K562 (cell line): ENCODE measurements at regions not wholly inside any gene's neighbourhood (a gene's known extent, or its start where the extent isn't known, plus 50 kb on each side); places are given as distances from the start of the nearest gene placed in this dataset.

ENCODE experiments used
- ATAC-seq: fragments of 200-7000 bp; cut with Tn5 transposase; 3 replicates; pipeline ENCODE4 v1.9.1; 2020; ENCODE audit warnings: moderate library complexity
- BruUV-seq: library from RNA; stranded (reverse); fragments of 400-500 nt; replicated peaks from 2 replicates; lab custom pipeline; 2021; lab: Mats Ljungman, UMichigan
- CTCF ChIA-PET: fragments of 300-600 bp; formaldehyde crosslinking; extraction: SDS; loops from one replicate; lab custom pipeline; 2021; ENCODE audit warnings: low intra/inter-chr PET ratio; lab: Yijun Ruan, JAX
- POLR2A ChIA-PET: fragments of 300-600, 350-650 bp; sonication (Branson Sonifier 250); formaldehyde crosslinking; extraction: SDS; loops from one replicate; lab custom pipeline; 2021; ENCODE audit warnings: antibody characterized with exemption, inconsistent platforms; lab: Yijun Ruan, JAX
- DNase-seq, 4 experiments: peaks; one replicate each; pipeline versions ENCODE4 v3.0.0 to v3.0.0-alpha.2; 2011 to 2018; ENCODE audit warnings: low spot score in 3 of 4, mixed read lengths in 3 of 4; ENCODE audit errors: extremely low read depth in 1 of 4
- FAIRE-seq: peaks from 2 replicates; lab custom pipeline; 2011; peaks lifted over from hg19 to GRCh38; lab: Jason Lieb, UNC
- H2AFZ ChIP-seq: 2 replicates; pipeline ENCODE4 v1.6.0; 2011; ENCODE audit warnings: low read depth, low read length, control low read depth, inconsistent platforms
- H3K27ac ChIP-seq: fragments of 200-600 bp; 3 replicates; pipeline ENCODE4 v1.8.0; 2011; ENCODE audit warnings: low read depth, mild to moderate bottlenecking, control low read depth, inconsistent platforms, low read length, moderate library complexity, mixed read lengths; ENCODE audit errors: extremely low read depth
- H3K27me3 ChIP-seq, 2 experiments: fragments of 300-600 bp in 1 of 2; 2 replicates in 1 of 2; 3 replicates in 1 of 2; pipeline versions ENCODE4 v1.6.0 to v1.8.0; 2011; ENCODE audit warnings: inconsistent platforms in 2 of 2, low read length in 2 of 2, mild to moderate bottlenecking in 1 of 2, mixed read lengths in 1 of 2, moderate library complexity in 1 of 2; ENCODE audit not compliant: control insufficient read depth in 2 of 2, insufficient read depth in 2 of 2
- H3K36me3 ChIP-seq: fragments of 300-600 bp; 3 replicates; pipeline ENCODE4 v1.8.0; 2011; ENCODE audit warnings: mild to moderate bottlenecking, low read length, inconsistent platforms; ENCODE audit not compliant: control insufficient read depth, insufficient read depth
- H3K4me1 ChIP-seq, 2 experiments: fragments of 200-600 bp in 1 of 2; replicated peaks in 1 of 2; 2 replicates in 1 of 2; 3 replicates in 1 of 2; pipeline versions ENCODE4 v1.5.1 to v1.8.0; 2011; ENCODE audit warnings: inconsistent platforms in 2 of 2, low read length in 2 of 2, mild to moderate bottlenecking in 1 of 2, mixed read lengths in 1 of 2, moderate library complexity in 1 of 2; ENCODE audit not compliant: control insufficient read depth in 2 of 2, insufficient read depth in 2 of 2
- H3K4me2 ChIP-seq: 2 replicates; pipeline ENCODE4 v1.6.1; 2011; ENCODE audit warnings: low read length, control low read depth, inconsistent platforms, mixed read lengths; ENCODE audit not compliant: insufficient read depth
- H3K4me3 ChIP-seq: fragments of 200-600 bp; sonication (generic), shearing (Covaris generic); 2 replicates; pipeline ENCODE4 v1.5.1; 2016; ENCODE audit warnings: control low read depth, inconsistent platforms
- H3K79me2 ChIP-seq: fragments of 200-600 bp; 3 replicates; pipeline ENCODE4 v1.8.0; 2011; ENCODE audit warnings: low read length, inconsistent platforms; ENCODE audit not compliant: control insufficient read depth, insufficient read depth
- H3K9ac ChIP-seq, 2 experiments: 2 replicates each; pipeline versions ENCODE4 v1.6.0 to v1.6.1; 2011; ENCODE audit warnings: low read depth in 2 of 2, low read length in 2 of 2, control low read depth in 1 of 2, inconsistent platforms in 1 of 2, mild to moderate bottlenecking in 1 of 2, mixed read lengths in 1 of 2; ENCODE audit not compliant: insufficient read depth in 1 of 2
- H3K9me1 ChIP-seq: one replicate; pipeline ENCODE4 v1.6.0; 2011; ENCODE audit warnings: inconsistent platforms, mild to moderate bottlenecking, low read length, moderate library complexity; ENCODE audit not compliant: control insufficient read depth, insufficient read depth
- H3K9me3 ChIP-seq: replicated peaks from 2 replicates; pipeline ENCODE4 v1.5.1; 2011; ENCODE audit warnings: low read depth, low read length, inconsistent platforms; ENCODE audit not compliant: control insufficient read depth, insufficient read depth
- H4K20me1 ChIP-seq: replicated peaks from 2 replicates; pipeline ENCODE4 v1.6.1; 2011; ENCODE audit warnings: low read length, inconsistent platforms, mixed read lengths; ENCODE audit not compliant: control insufficient read depth, insufficient read depth
- DDX20 ChIP-seq: fragments of 450-650 bp; IDR thresholded peaks from 2 replicates; pipeline ENCODE4 v1.6.1; 2016; ENCODE audit warnings: missing genetic modification characterization, low read depth, mild to moderate bottlenecking, missing compliant biosample characterization, moderate library complexity
- FOXK1 ChIP-seq: sonication (generic); formaldehyde crosslinking; IDR thresholded peaks from 2 replicates; pipeline ENCODE4 v1.8.0; 2022; ENCODE audit warnings: missing genetic modification reagents, mild to moderate bottlenecking, borderline replicate concordance
- GABPA ChIP-seq: fragments of 200-800 bp; sonication (Bioruptor generic); conservative IDR thresholded peaks from 2 replicates; pipeline ENCODE4 v1.6.1; 2016; ENCODE audit warnings: low read depth, missing genetic modification characterization, missing compliant biosample characterization
- KAT7 ChIP-seq: sonication (generic); formaldehyde crosslinking; IDR thresholded peaks from 2 replicates; pipeline ENCODE4 v1.8.0; 2022; ENCODE audit warnings: missing genetic modification reagents, mild to moderate bottlenecking, borderline replicate concordance
- KLF13 ChIP-seq: fragments of 450-650 bp; IDR thresholded peaks from 2 replicates; pipeline ENCODE4 v1.6.1; 2016; ENCODE audit warnings: missing genetic modification characterization, low read depth, mild to moderate bottlenecking, missing compliant biosample characterization, moderate library complexity, borderline replicate concordance
- MEIS2 ChIP-seq: fragments of 450-650 bp; IDR thresholded peaks from 2 replicates; pipeline ENCODE4 v1.6.1; 2014; ENCODE audit warnings: mild to moderate bottlenecking; ENCODE audit not compliant: partially characterized antibody
- MYC ChIP-seq, 2 experiments: fragments of 250-450 bp in 1 of 2; sonication (Bioruptor Pico) in 1 of 2; IDR thresholded peaks; 2 replicates each; pipeline versions ENCODE4 v1.5.1 to v1.6.1; 2012 to 2021; ENCODE audit warnings: low read depth in 2 of 2, borderline replicate concordance in 1 of 2, improper control_type of control experiment in 1 of 2, low read length in 1 of 2, mild to moderate bottlenecking in 1 of 2, moderate library complexity in 1 of 2
- RBM15 ChIP-seq: fragments of 200-400 bp; formaldehyde crosslinking; IDR thresholded peaks from 2 replicates; pipeline ENCODE4 v1.6.1; 2018; ENCODE audit warnings: mild to moderate bottlenecking, low read length, moderate library complexity; ENCODE audit not compliant: insufficient read depth
- SAFB ChIP-seq: fragments of 200-400 bp; formaldehyde crosslinking; IDR thresholded peaks from 2 replicates; pipeline ENCODE4 v1.6.1; 2017; ENCODE audit warnings: low read depth, low read length, borderline replicate concordance
- SMC3 ChIP-seq: conservative IDR thresholded peaks from 2 replicates; pipeline ENCODE4 v1.6.1; 2011; ENCODE audit warnings: low read depth, low read length, improper control_type of control experiment; ENCODE audit not compliant: insufficient read depth
- SNRNP70 ChIP-seq: fragments of 200-400 bp; formaldehyde crosslinking; optimal IDR thresholded peaks from 2 replicates; pipeline ENCODE3; 2017; ENCODE audit warnings: low read depth, low read length
- STAG1 ChIP-seq: sonication (generic); formaldehyde crosslinking; IDR thresholded peaks from 2 replicates; pipeline ENCODE4 v1.5.0; 2020; ENCODE audit warnings: missing genetic modification reagents, borderline replicate concordance
- ZC3H4 ChIP-seq: sonication (generic); formaldehyde crosslinking; IDR thresholded peaks from 2 replicates; pipeline ENCODE4 v1.9.0; 2021; ENCODE audit warnings: missing genetic modification reagents, borderline replicate concordance
- ZNF174 ChIP-seq: fragments of 250-450 bp; sonication (Bioruptor Pico); IDR thresholded peaks from 2 replicates; pipeline ENCODE4 v1.4.0; 2020; ENCODE audit warnings: mild to moderate bottlenecking
- WGBS: fragments of 100-300 bp; shearing (Covaris generic); methylation state at CpG from one replicate; pipeline ENCODE4 v1.1.6; 2016; ENCODE audit warnings: low coverage, mixed read lengths; ENCODE audit not compliant: insufficient coverage; ENCODE audit errors: missing lambda C conversion rate; 5-methylcytosine and 5-hydroxymethylcytosine counted together
- in situ Hi-C: fragments of 300-500 bp; cut with MboI; formaldehyde crosslinking; loops from 4 replicates; pipeline ENCODE4 v1.15.0; 2018; ENCODE audit warnings: inconsistent platforms, mixed read lengths
- intact Hi-C: fragments of 100-400 bp; cut with micrococcal nuclease; formaldehyde crosslinking; loops from 2 replicates; pipeline ENCODE4 v1.14.2; 2022
- TF ChIP-seq, protein P1 (sequence below): sonication (generic); formaldehyde crosslinking; IDR thresholded peaks from 2 replicates; pipeline ENCODE4 v1.8.0; 2022; ENCODE audit warnings: mild to moderate bottlenecking, low read depth, missing genetic modification reagents
- TF ChIP-seq, protein P2 (sequence below): sonication (generic); formaldehyde crosslinking; IDR thresholded peaks from 2 replicates; pipeline ENCODE4 v1.4.0; 2020; ENCODE audit warnings: mild to moderate bottlenecking, missing genetic modification reagents
- TF ChIP-seq, protein P3 (sequence below): fragments of 450-650 bp; formaldehyde crosslinking; IDR thresholded peaks from 2 replicates; pipeline ENCODE4 v1.4.0; 2020; ENCODE audit warnings: mild to moderate bottlenecking, moderate library complexity

DNA sequence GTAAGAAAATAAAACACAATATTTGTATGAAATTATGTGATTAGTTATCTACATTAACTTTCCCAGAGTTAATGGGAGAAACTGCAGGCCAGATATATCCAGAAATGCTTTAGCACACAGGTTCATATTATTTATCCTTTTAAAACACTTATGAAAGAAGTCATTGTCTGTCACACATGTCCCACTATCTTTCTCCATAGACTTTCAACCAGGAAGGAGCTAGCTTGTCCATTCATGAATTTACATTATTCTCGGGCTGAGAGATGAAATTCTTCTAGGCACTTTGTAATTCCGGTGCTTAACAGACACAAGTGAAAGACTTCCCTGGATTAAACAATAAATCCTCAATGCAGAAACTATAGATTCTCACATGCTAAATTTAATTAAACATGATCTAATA is 1043.2 kb downstream of the CDH9 start:
- WGBS = 0% methylated on average over 2 of the region's 2 CpGs
- no peak for TF ChIP-seq KLF13 (tag)
- TF ChIP-seq STAG1 (CRISPR knock-in tag) = no peak
- no peak for TF ChIP-seq MEIS2
- TF ChIP-seq, protein P1, sequence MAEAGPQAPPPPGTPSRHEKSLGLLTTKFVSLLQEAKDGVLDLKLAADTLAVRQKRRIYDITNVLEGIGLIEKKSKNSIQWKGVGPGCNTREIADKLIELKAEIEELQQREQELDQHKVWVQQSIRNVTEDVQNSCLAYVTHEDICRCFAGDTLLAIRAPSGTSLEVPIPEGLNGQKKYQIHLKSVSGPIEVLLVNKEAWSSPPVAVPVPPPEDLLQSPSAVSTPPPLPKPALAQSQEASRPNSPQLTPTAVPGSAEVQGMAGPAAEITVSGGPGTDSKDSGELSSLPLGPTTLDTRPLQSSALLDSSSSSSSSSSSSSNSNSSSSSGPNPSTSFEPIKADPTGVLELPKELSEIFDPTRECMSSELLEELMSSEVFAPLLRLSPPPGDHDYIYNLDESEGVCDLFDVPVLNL (CRISPR knock-in tag) = no peak
- no peak for TF ChIP-seq GABPA (tag)
- TF ChIP-seq MYC (IDR thresholded peaks at IDR 0.05; ENCODE audit: low read depth, low read length) = no peak
- no peak for TF ChIP-seq MYC (CRISPR knock-in tag; IDR thresholded peaks at IDR 0.05; ENCODE audit: borderline replicate concordance, low read depth)
- no peak for TF ChIP-seq ZC3H4 (CRISPR knock-in tag)
- TF ChIP-seq, protein P2, sequence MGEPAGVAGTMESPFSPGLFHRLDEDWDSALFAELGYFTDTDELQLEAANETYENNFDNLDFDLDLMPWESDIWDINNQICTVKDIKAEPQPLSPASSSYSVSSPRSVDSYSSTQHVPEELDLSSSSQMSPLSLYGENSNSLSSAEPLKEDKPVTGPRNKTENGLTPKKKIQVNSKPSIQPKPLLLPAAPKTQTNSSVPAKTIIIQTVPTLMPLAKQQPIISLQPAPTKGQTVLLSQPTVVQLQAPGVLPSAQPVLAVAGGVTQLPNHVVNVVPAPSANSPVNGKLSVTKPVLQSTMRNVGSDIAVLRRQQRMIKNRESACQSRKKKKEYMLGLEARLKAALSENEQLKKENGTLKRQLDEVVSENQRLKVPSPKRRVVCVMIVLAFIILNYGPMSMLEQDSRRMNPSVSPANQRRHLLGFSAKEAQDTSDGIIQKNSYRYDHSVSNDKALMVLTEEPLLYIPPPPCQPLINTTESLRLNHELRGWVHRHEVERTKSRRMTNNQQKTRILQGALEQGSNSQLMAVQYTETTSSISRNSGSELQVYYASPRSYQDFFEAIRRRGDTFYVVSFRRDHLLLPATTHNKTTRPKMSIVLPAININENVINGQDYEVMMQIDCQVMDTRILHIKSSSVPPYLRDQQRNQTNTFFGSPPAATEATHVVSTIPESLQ = no peak
- TF ChIP-seq, protein P3, sequence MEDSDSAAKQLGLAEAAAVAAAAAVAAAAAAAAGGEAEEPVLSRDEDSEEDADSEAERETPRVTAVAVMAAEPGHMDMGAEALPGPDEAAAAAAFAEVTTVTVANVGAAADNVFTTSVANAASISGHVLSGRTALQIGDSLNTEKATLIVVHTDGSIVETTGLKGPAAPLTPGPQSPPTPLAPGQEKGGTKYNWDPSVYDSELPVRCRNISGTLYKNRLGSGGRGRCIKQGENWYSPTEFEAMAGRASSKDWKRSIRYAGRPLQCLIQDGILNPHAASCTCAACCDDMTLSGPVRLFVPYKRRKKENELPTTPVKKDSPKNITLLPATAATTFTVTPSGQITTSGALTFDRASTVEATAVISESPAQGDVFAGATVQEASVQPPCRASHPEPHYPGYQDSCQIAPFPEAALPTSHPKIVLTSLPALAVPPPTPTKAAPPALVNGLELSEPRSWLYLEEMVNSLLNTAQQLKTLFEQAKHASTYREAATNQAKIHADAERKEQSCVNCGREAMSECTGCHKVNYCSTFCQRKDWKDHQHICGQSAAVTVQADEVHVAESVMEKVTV (CRISPR knock-in tag) = no peak
- no peak for TF ChIP-seq FOXK1
- TF ChIP-seq DDX20 = no peak
- no peak for TF ChIP-seq SAFB
- no peak for TF ChIP-seq ZNF174 (CRISPR knock-in tag)
- no peak for TF ChIP-seq SNRNP70
- no peak for TF ChIP-seq RBM15
- TF ChIP-seq KAT7 (CRISPR knock-in tag) = no peak
- no peak for TF ChIP-seq SMC3

More for the DNA sequence above, 1043.2 kb downstream of the CDH9 start:
- Histone ChIP-seq H3K4me3 (no peak overlapping the region), H2AFZ (no peak overlapping the region), H3K79me2 (no peaks in the 10 kb centered on the region), H3K9ac (no peak overlapping the region), H3K27ac (no peak overlapping the region), H4K20me1 (no peaks in the 10 kb centered on the region), H3K4me1 (no peaks in the 10 kb centered on the region), H3K9me1 (no peaks in the 10 kb centered on the region), H3K27me3 (no peaks in the 10 kb centered on the region), H3K4me2 (no peak overlapping the region), H3K36me3 (no peaks in the 10 kb centered on the region), H3K9me3 (no peaks in the 10 kb centered on the region)
- BruUV-seq = no TSS peak
- in situ Hi-C loops = no loop called here
- ChIA-PET POLR2A (no interaction called here), CTCF (no interaction called here)
- ATAC-seq = no peak
- no peak for DNase-seq
- intact Hi-C loops = no loop called here
- FAIRE-seq = no peak
